ENCODE measurements at regions not wholly inside any gene's neighbourhood (a gene's known extent, or its start where the extent isn't known, plus 50 kb on each side); places are given as distances from the start of the nearest gene placed in this dataset.

- TF ChIP-seq CTCF (IDR thresholded peaks at IDR 0.05) = no peak
- TF ChIP-seq POLR2A (IDR thresholded peaks at IDR 0.05; ENCODE audit: low read depth) = no peak
- TF ChIP-seq EP300 (IDR thresholded peaks at IDR 0.05) = no peak
- TF ChIP-seq POLR2AphosphoS5 (IDR thresholded peaks at IDR 0.05) = no peak
Measured at GRCh38 chr12:46981622-46982021, 97.8 kb upstream of the PCED1B start.

Measured in esophagus muscularis mucosa (tissue), 4 donors.